HepG2 (cell line): ENCODE measurements at regions not wholly inside any gene's neighbourhood (a gene's known extent, or its start where the extent isn't known, plus 50 kb on each side); places are given as distances from the start of the nearest gene placed in this dataset.

Source experiments
- ATAC-seq: fragments of 200-7000 bp; cut with Tn5 transposase; 3 replicates; pipeline ENCODE4 v1.9.1; 2020; ENCODE audit warnings: mild to moderate bottlenecking, moderate library complexity
- BruUV-seq: library from RNA; stranded (reverse); fragments of 400-500 nt; replicated peaks from 2 replicates; lab custom pipeline; 2021; lab: Mats Ljungman, UMichigan
- CTCF ChIA-PET: fragments of 300-600 bp; formaldehyde crosslinking; extraction: SDS; loops from one replicate; lab custom pipeline; 2021; ENCODE audit warnings: low total read pairs, inconsistent platforms, low intra/inter-chr PET ratio; lab: Yijun Ruan, JAX
- POLR2A ChIA-PET: fragments of 350-600 bp; sonication (Branson Sonifier 250); formaldehyde crosslinking; loops from one replicate; lab custom pipeline; 2020; ENCODE audit warnings: antibody characterized with exemption, inconsistent platforms; lab: Yijun Ruan, JAX
- DNase-seq: peaks from one replicate; pipeline ENCODE4 v3.0.0-alpha.2; 2015; ENCODE audit warnings: low spot score
- FAIRE-seq: peaks from 3 replicates; lab custom pipeline; 2011; peaks lifted over from hg19 to GRCh38; lab: Jason Lieb, UNC
- H2AFZ ChIP-seq: one replicate; pipeline ENCODE4 v1.6.1; 2011; ENCODE audit warnings: low read length, inconsistent platforms
- H3K27ac ChIP-seq: fragments of 300-600 bp; 3 replicates; pipeline ENCODE4 v1.8.0; 2011; ENCODE audit warnings: mixed run types, mild to moderate bottlenecking, mixed read lengths, low read length, inconsistent platforms; ENCODE audit not compliant: insufficient read depth; ENCODE audit errors: extremely low read length
- H3K27me3 ChIP-seq, 2 experiments: fragments of 200-600 bp in 1 of 2; 2 replicates in 1 of 2; 3 replicates in 1 of 2; pipeline versions ENCODE4 v1.6.0 to v1.8.0; 2011; ENCODE audit warnings: low read length in 2 of 2, mild to moderate bottlenecking in 2 of 2, moderate library complexity in 2 of 2, inconsistent platforms in 1 of 2; ENCODE audit not compliant: insufficient read depth in 2 of 2, control insufficient read depth in 1 of 2
- H3K36me3 ChIP-seq, 2 experiments: fragments of 200-600 bp in 1 of 2; replicated peaks in 1 of 2; 2 replicates in 1 of 2; 3 replicates in 1 of 2; pipeline versions ENCODE4 v1.5.1 to v1.8.0; 2011; ENCODE audit warnings: low read length in 2 of 2, inconsistent platforms in 1 of 2; ENCODE audit not compliant: insufficient read depth in 2 of 2, control insufficient read depth in 1 of 2
- H3K4me1 ChIP-seq: 2 replicates; pipeline ENCODE4 v1.5.1; 2012; ENCODE audit warnings: low read length, inconsistent platforms; ENCODE audit not compliant: insufficient read depth
- H3K4me2 ChIP-seq: 2 replicates; pipeline ENCODE4 v1.6.0; 2011; ENCODE audit warnings: low read depth, low read length, inconsistent platforms
- H3K4me3 ChIP-seq, 3 experiments: fragments of 200-600 bp in 1 of 3; sonication (generic), shearing (Covaris generic) in 1 of 3; replicated peaks in 1 of 3; 2 replicates each; pipeline ENCODE4 v1.5.1; 2011 to 2016; ENCODE audit warnings: low read length in 3 of 3, inconsistent platforms in 2 of 3, low read depth in 2 of 3, mild to moderate bottlenecking in 2 of 3, control low read depth in 1 of 3, mixed read lengths in 1 of 3; ENCODE audit not compliant: insufficient read depth in 1 of 3
- H3K79me2 ChIP-seq: one replicate; pipeline ENCODE4 v1.6.1; 2011; ENCODE audit warnings: low read length, inconsistent platforms; ENCODE audit not compliant: insufficient read depth
- H3K9ac ChIP-seq: 2 replicates; pipeline ENCODE4 v1.6.0; 2011; ENCODE audit warnings: mild to moderate bottlenecking, low read depth, low read length, inconsistent platforms; ENCODE audit not compliant: insufficient read depth
- H3K9me3 ChIP-seq: 2 replicates; pipeline ENCODE4 v1.5.1; 2012; ENCODE audit warnings: mild to moderate bottlenecking, low read length
- H4K20me1 ChIP-seq: 2 replicates; pipeline ENCODE4 v1.6.0; 2011; ENCODE audit warnings: inconsistent platforms, mild to moderate bottlenecking, low read length, moderate library complexity; ENCODE audit not compliant: insufficient read depth
- EHMT2 ChIP-seq: fragments of 200-600 bp; sonication (generic); IDR thresholded peaks from 2 replicates; pipeline ENCODE4 v1.7.0; 2017; ENCODE audit warnings: antibody characterized with exemption, low read depth, low read length, borderline replicate concordance
- GATAD1 ChIP-seq: IDR thresholded peaks from 2 replicates; pipeline ENCODE4 v1.6.1; 2016; ENCODE audit warnings: missing genetic modification reagents, missing compliant biosample characterization
- GZF1 ChIP-seq: sonication (generic); formaldehyde crosslinking; IDR thresholded peaks from 2 replicates; pipeline ENCODE4 v1.5.1; 2020; ENCODE audit warnings: mild to moderate bottlenecking, missing genetic modification reagents
- HHEX ChIP-seq: IDR thresholded peaks from 2 replicates; pipeline ENCODE4 v1.6.1; 2016; ENCODE audit warnings: control low read depth
- ISL2 ChIP-seq: sonication (generic); formaldehyde crosslinking; IDR thresholded peaks from 2 replicates; pipeline ENCODE4 v1.5.0; 2020; ENCODE audit warnings: missing genetic modification reagents
- KDM5A ChIP-seq: fragments of 200-600 bp; sonication (generic); IDR thresholded peaks from 2 replicates; pipeline ENCODE4 v1.7.0; 2018; ENCODE audit warnings: antibody characterized with exemption, mild to moderate bottlenecking, low read length, borderline replicate concordance
- PAWR ChIP-seq: sonication (generic); formaldehyde crosslinking; IDR thresholded peaks from 2 replicates; pipeline ENCODE4 v1.4.0; 2020; ENCODE audit warnings: missing genetic modification reagents, mild to moderate bottlenecking, borderline replicate concordance
- REPIN1 ChIP-seq: sonication (generic); formaldehyde crosslinking; IDR thresholded peaks from 2 replicates; pipeline ENCODE4 v1.8.0; 2022; ENCODE audit warnings: missing genetic modification reagents, low read depth, mild to moderate bottlenecking, borderline replicate concordance
- TCF12 ChIP-seq, 2 experiments: fragments of 450-650 bp in 1 of 2; sonication (generic) in 1 of 2; formaldehyde crosslinking in 1 of 2; IDR thresholded peaks; 2 replicates each; pipeline versions ENCODE4 v1.6.1 to v1.8.0; 2017 to 2022; ENCODE audit warnings: antibody characterized with exemption in 1 of 2, mild to moderate bottlenecking in 1 of 2, missing genetic modification reagents in 1 of 2, moderate library complexity in 1 of 2
- YEATS4 ChIP-seq: sonication (generic); formaldehyde crosslinking; IDR thresholded peaks from 2 replicates; pipeline ENCODE4 v1.4.0; 2020; ENCODE audit warnings: missing genetic modification reagents, borderline replicate concordance
- ZNF20 ChIP-seq: sonication (generic); formaldehyde crosslinking; IDR thresholded peaks from 2 replicates; pipeline ENCODE4 v1.4.0; 2020; ENCODE audit warnings: mild to moderate bottlenecking, moderate library complexity, missing genetic modification reagents
- ZNF264 ChIP-seq: sonication (generic); formaldehyde crosslinking; IDR thresholded peaks from 2 replicates; pipeline ENCODE4 v1.4.0; 2020; ENCODE audit warnings: missing genetic modification reagents
- ZNF296 ChIP-seq: sonication (generic); formaldehyde crosslinking; conservative IDR thresholded peaks from 2 replicates; pipeline ENCODE4 v1.5.0; 2020; ENCODE audit warnings: mild to moderate bottlenecking, missing genetic modification reagents
- ZNF501 ChIP-seq: sonication (generic); formaldehyde crosslinking; IDR thresholded peaks from 2 replicates; pipeline ENCODE4 v1.5.1; 2020; ENCODE audit warnings: mild to moderate bottlenecking, moderate library complexity, missing genetic modification reagents
- ZNF629 ChIP-seq: sonication (generic); formaldehyde crosslinking; conservative IDR thresholded peaks from 2 replicates; pipeline ENCODE4 v1.5.0; 2020; ENCODE audit warnings: missing genetic modification reagents
- ZNF737 ChIP-seq: sonication (generic); formaldehyde crosslinking; IDR thresholded peaks from 2 replicates; pipeline ENCODE4 v1.5.0; 2020; ENCODE audit warnings: missing genetic modification reagents, mild to moderate bottlenecking, borderline replicate concordance
- ZNF790 ChIP-seq: sonication (generic); formaldehyde crosslinking; IDR thresholded peaks from 2 replicates; pipeline ENCODE4 v1.8.0; 2022; ENCODE audit warnings: missing genetic modification reagents, mild to moderate bottlenecking, borderline replicate concordance
- ZZZ3 ChIP-seq: sonication (generic); formaldehyde crosslinking; IDR thresholded peaks from 2 replicates; pipeline ENCODE4 v1.4.0; 2020; ENCODE audit warnings: missing genetic modification reagents, mild to moderate bottlenecking, borderline replicate concordance
- WGBS: methylation state at CpG from one replicate; pipeline ENCODE4 v1.1.6; 2017; ENCODE audit warnings: low lambda C conversion rate; 5-methylcytosine and 5-hydroxymethylcytosine counted together
- in situ Hi-C: cut with HindIII; loops from 2 replicates; pipeline ENCODE4 v1.10.0; 2017; ENCODE audit warnings: low pct_unique_long_range_greater_than_20kb; ENCODE audit not compliant: extremely low pct_ligation_motif_present
- intact Hi-C: fragments of 100-400 bp; cut with micrococcal nuclease; formaldehyde crosslinking; loops from one replicate; pipeline ENCODE4 v1.10.0; 2022; ENCODE audit not compliant: unreplicated experiment
- TF ChIP-seq, protein P1 (sequence below): sonication (generic); formaldehyde crosslinking; IDR thresholded peaks from 2 replicates; pipeline ENCODE4 v1.8.0; 2022; ENCODE audit warnings: missing genetic modification reagents, mild to moderate bottlenecking, moderate library complexity, borderline replicate concordance
- TF ChIP-seq, protein P2 (sequence below): sonication (generic); formaldehyde crosslinking; IDR thresholded peaks from 2 replicates; pipeline ENCODE4 v1.5.1; 2020; ENCODE audit warnings: mild to moderate bottlenecking, moderate library complexity, missing genetic modification reagents
- TF ChIP-seq, protein P3 (sequence below): sonication (generic); formaldehyde crosslinking; IDR thresholded peaks from 2 replicates; pipeline ENCODE4 v1.5.0; 2020; ENCODE audit warnings: mild to moderate bottlenecking, missing genetic modification reagents

DNA sequence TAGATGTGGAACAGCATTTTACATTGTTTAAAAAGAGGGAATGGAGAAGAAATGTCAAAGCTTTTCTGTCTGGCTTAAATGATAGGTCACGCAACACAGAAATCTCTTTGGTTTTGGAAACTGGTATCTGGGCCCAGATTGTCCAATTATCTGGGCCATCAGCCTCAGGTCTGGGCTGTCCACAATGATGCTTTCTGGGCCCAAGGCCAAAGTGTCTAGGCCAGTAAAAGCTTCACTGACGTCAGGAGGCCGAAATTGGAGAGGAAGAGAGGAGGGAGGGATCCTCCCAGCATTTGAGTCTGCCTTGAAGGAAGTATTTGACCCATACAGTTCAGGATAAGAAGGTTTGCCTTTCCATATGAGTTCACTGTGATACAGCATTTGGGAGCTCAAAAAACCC is 60.7 kb upstream of the ALDH1A3 start (continued):
- TF ChIP-seq, protein P1, sequence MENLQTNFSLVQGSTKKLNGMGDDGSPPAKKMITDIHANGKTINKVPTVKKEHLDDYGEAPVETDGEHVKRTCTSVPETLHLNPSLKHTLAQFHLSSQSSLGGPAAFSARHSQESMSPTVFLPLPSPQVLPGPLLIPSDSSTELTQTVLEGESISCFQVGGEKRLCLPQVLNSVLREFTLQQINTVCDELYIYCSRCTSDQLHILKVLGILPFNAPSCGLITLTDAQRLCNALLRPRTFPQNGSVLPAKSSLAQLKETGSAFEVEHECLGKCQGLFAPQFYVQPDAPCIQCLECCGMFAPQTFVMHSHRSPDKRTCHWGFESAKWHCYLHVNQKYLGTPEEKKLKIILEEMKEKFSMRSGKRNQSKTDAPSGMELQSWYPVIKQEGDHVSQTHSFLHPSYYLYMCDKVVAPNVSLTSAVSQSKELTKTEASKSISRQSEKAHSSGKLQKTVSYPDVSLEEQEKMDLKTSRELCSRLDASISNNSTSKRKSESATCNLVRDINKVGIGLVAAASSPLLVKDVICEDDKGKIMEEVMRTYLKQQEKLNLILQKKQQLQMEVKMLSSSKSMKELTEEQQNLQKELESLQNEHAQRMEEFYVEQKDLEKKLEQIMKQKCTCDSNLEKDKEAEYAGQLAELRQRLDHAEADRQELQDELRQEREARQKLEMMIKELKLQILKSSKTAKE = no peak
- no peak for TF ChIP-seq GATAD1 (CRISPR knock-in tag)
- TF ChIP-seq PAWR = no peak
- TF ChIP-seq, protein P2, sequence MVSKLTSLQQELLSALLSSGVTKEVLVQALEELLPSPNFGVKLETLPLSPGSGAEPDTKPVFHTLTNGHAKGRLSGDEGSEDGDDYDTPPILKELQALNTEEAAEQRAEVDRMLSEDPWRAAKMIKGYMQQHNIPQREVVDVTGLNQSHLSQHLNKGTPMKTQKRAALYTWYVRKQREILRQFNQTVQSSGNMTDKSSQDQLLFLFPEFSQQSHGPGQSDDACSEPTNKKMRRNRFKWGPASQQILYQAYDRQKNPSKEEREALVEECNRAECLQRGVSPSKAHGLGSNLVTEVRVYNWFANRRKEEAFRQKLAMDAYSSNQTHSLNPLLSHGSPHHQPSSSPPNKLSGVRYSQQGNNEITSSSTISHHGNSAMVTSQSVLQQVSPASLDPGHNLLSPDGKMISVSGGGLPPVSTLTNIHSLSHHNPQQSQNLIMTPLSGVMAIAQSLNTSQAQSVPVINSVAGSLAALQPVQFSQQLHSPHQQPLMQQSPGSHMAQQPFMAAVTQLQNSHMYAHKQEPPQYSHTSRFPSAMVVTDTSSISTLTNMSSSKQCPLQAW (CRISPR knock-in tag) = no peak
- TF ChIP-seq ZNF737 = no peak
- TF ChIP-seq EHMT2 = no peak
- no peak for TF ChIP-seq YEATS4 (CRISPR knock-in tag)

DNA sequence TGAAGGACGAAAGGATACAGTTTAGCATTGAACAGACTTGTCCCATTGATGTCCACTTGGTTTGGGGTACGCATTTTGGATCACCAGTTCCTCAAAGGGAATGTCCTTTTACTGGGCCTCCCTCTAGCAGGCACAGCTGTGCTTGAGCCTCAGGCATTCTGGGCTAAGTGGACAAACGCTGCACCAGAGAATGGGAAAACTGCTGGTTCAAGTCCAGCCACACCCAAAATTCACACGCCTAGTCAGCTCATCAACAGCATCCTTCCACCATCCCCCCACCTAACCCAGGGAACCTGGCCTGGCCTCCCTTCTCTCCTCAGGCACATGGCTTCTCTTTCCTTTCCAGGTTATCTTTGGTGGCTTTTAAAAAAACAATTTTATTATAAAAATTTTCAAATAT is 59.1 kb upstream of the ALDH1A3 start:
- intact Hi-C loops (no loop called here), in situ Hi-C loops (no loop called here)
- Histone ChIP-seq H3K4me3 (no peak overlapping the region), H4K20me1 (no peaks in the 10 kb centered on the region), H3K36me3 (no peaks in the 10 kb centered on the region), H3K4me2 (no peak overlapping the region), H3K27ac (no peak overlapping the region), H3K9me3 (peaks cover 12% of the 10 kb centered on the region), H3K79me2 (no peaks in the 10 kb centered on the region), H3K27me3 (peaks cover 0 to 8% of the 10 kb centered on the region in 2 experiments; a peak in 3 of 5 replicates), H2AFZ (no peak overlapping the region), H3K9ac (no peak overlapping the region), H3K4me1 (no peaks in the 10 kb centered on the region)
- POLR2A ChIA-PET = no interaction called here
- DNase-seq (no peak), ATAC-seq (no peak), FAIRE-seq (no peak)
- WGBS = 0% methylated on average over 3 of the region's 4 CpGs
- CTCF ChIA-PET = no interaction called here
- no TSS peak for BruUV-seq
- no peak for TF ChIP-seq TCF12 (IDR thresholded peaks at IDR 0.05)
- TF ChIP-seq TCF12 (CRISPR knock-in tag; IDR thresholded peaks at IDR 0.05) = no peak
- no peak for TF ChIP-seq ZNF790 (CRISPR knock-in tag)
- TF ChIP-seq REPIN1 = no peak
- no peak for TF ChIP-seq ZNF501 (CRISPR knock-in tag)
- no peak for TF ChIP-seq ZNF629 (CRISPR knock-in tag)
- TF ChIP-seq, protein P3, sequence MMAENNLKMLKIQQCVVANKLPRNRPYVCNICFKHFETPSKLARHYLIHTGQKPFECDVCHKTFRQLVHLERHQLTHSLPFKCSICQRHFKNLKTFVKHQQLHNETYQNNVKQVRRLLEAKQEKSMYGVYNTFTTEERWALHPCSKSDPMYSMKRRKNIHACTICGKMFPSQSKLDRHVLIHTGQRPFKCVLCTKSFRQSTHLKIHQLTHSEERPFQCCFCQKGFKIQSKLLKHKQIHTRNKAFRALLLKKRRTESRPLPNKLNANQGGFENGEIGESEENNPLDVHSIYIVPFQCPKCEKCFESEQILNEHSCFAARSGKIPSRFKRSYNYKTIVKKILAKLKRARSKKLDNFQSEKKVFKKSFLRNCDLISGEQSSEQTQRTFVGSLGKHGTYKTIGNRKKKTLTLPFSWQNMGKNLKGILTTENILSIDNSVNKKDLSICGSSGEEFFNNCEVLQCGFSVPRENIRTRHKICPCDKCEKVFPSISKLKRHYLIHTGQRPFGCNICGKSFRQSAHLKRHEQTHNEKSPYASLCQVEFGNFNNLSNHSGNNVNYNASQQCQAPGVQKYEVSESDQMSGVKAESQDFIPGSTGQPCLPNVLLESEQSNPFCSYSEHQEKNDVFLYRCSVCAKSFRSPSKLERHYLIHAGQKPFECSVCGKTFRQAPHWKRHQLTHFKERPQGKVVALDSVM (CRISPR knock-in tag) = no peak
- TF ChIP-seq ZNF296 (CRISPR knock-in tag) = no peak
- no peak for TF ChIP-seq HHEX (CRISPR knock-in tag)
- TF ChIP-seq ZZZ3 = no peak
- TF ChIP-seq ZNF20 (CRISPR knock-in tag) = no peak
- TF ChIP-seq ZNF264 (CRISPR knock-in tag) = no peak
- no peak for TF ChIP-seq GZF1 (CRISPR knock-in tag)
- no peak for TF ChIP-seq ISL2 (CRISPR knock-in tag)
- TF ChIP-seq KDM5A = no peak
